ENCODE measurements at regions not wholly inside any gene's neighbourhood (a gene's known extent, or its start where the extent isn't known, plus 50 kb on each side); places are given as distances from the start of the nearest gene placed in this dataset.

- TF ChIP-seq POLR2A (IDR thresholded peaks at IDR 0.05) = no peak
- TF ChIP-seq, protein P1, sequence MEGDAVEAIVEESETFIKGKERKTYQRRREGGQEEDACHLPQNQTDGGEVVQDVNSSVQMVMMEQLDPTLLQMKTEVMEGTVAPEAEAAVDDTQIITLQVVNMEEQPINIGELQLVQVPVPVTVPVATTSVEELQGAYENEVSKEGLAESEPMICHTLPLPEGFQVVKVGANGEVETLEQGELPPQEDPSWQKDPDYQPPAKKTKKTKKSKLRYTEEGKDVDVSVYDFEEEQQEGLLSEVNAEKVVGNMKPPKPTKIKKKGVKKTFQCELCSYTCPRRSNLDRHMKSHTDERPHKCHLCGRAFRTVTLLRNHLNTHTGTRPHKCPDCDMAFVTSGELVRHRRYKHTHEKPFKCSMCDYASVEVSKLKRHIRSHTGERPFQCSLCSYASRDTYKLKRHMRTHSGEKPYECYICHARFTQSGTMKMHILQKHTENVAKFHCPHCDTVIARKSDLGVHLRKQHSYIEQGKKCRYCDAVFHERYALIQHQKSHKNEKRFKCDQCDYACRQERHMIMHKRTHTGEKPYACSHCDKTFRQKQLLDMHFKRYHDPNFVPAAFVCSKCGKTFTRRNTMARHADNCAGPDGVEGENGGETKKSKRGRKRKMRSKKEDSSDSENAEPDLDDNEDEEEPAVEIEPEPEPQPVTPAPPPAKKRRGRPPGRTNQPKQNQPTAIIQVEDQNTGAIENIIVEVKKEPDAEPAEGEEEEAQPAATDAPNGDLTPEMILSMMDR (IDR thresholded peaks at IDR 0.05) = no peak
Observed at GRCh38 chr12:105847068-105847467, 291.7 kb downstream of the NUAK1 start.

Data from upper lobe of left lung (tissue), 4 donors.